Spleen (tissue), 11 donors: ENCODE measurements at regions not wholly inside any gene's neighbourhood (a gene's known extent, or its start where the extent isn't known, plus 50 kb on each side); places are given as distances from the start of the nearest gene placed in this dataset.

Experiments
- DNase-seq: peaks from one replicate; pipeline ENCODE4 v3.0.0-alpha.2; 2020
- H3K27ac ChIP-seq, 8 donors: fragments of 200-600 bp; sonication (generic) in 7 of 8; 1 replicate in 4 of 8; 2 replicates in 4 of 8; pipeline versions ENCODE4 v1.5.0 to v1.8.0; 2016 to 2021; ENCODE audit warnings: inconsistent platforms in 4 of 8, mild to moderate bottlenecking in 4 of 8, moderate library complexity in 1 of 8
- H3K27me3 ChIP-seq, 7 donors: fragments of 200-600 bp; sonication (generic) in 6 of 7; replicated peaks in 1 of 7; 1 replicate in 4 of 7; 2 replicates in 3 of 7; pipeline versions ENCODE4 v1.5.0 to v1.8.0; 2016 to 2021; ENCODE audit warnings: inconsistent platforms in 3 of 7, mild to moderate bottlenecking in 1 of 7
- H3K36me3 ChIP-seq, 6 donors: fragments of 200-600 bp; sonication (generic) in 5 of 6; 1 replicate in 4 of 6; 2 replicates in 2 of 6; pipeline versions ENCODE4 v1.5.0 to v1.8.0; 2016 to 2021; ENCODE audit warnings: inconsistent platforms in 2 of 6
- H3K4me1 ChIP-seq, 6 donors: fragments of 200-600 bp; sonication (generic) in 5 of 6; 1 replicate in 3 of 6; 2 replicates in 3 of 6; pipeline versions ENCODE4 v1.5.0 to v1.8.0; 2016 to 2021; ENCODE audit warnings: inconsistent platforms in 3 of 6
- H3K4me3 ChIP-seq, 8 donors: fragments of 200-600 bp; sonication (generic) in 7 of 8; 1 replicate in 4 of 8; 2 replicates in 4 of 8; pipeline versions ENCODE4 v1.5.0 to v1.8.0; 2016 to 2021; ENCODE audit warnings: inconsistent platforms in 4 of 8, mild to moderate bottlenecking in 4 of 8, moderate library complexity in 2 of 8
- H3K9me3 ChIP-seq, 8 donors: fragments of 200-600 bp; sonication (generic) in 7 of 8; 1 replicate in 4 of 8; 2 replicates in 4 of 8; pipeline versions ENCODE4 v1.5.0 to v1.8.0; 2016 to 2021; ENCODE audit warnings: inconsistent platforms in 4 of 8
- POLR2A ChIP-seq, 3 donors: fragments of 450-650 bp; IDR thresholded peaks; one replicate each; pipeline ENCODE4 v1.5.1; 2017; ENCODE audit warnings: antibody characterized with exemption in 3 of 3, mild to moderate bottlenecking in 1 of 3
- POLR2AphosphoS5 ChIP-seq, 3 donors: sonication (generic); formaldehyde crosslinking; IDR thresholded peaks; one replicate each; pipeline ENCODE4 v1.5.1; 2017; ENCODE audit warnings: antibody characterized with exemption in 3 of 3
- WGBS, 5 donors: extraction: QIAGEN DNeasy Blood & Tissue Kit in 3 of 5; methylation state at CpG; one replicate each; pipeline versions ENCODE4 v1.1.5 to v1.1.7; 2013 to 2018; 5-methylcytosine and 5-hydroxymethylcytosine counted together
- intact Hi-C: fragments of 100-400 bp; cut with DNase I; formaldehyde crosslinking; loops from one replicate; pipeline ENCODE4 v1.15.0; 2023; ENCODE audit warnings: low total_unique reads
- TF ChIP-seq, protein P1 (sequence below), 11 experiments: fragments of 200-600 bp in 7 of 11; fragments of 450-650 bp in 4 of 11; sonication (generic) in 4 of 11; IDR thresholded peaks in 8 of 11; conservative IDR thresholded peaks in 3 of 11; 1 replicate in 7 of 11; 2 replicates in 4 of 11; pipeline versions ENCODE4 v1.4.0 to v1.8.0; 2016 to 2021; ENCODE audit warnings: antibody characterized with exemption in 11 of 11, inconsistent platforms in 4 of 11, mild to moderate bottlenecking in 1 of 11
- donor health status: healthy with polysubstance abuse.
- donor health status: DM: no; HTN: no; CAD: no; lungs with moderate emphysema.
- donor health status: DM: no; HTN: no; CAD: no.
- donor health status: Bipolar disorder and iron deficiency.
- donor health status: healthy.
- donor health status: DM: no; HTN: no; CAD: no.
- donor health status: DM: yes; HTN: yes; CAD: no.

DNA sequence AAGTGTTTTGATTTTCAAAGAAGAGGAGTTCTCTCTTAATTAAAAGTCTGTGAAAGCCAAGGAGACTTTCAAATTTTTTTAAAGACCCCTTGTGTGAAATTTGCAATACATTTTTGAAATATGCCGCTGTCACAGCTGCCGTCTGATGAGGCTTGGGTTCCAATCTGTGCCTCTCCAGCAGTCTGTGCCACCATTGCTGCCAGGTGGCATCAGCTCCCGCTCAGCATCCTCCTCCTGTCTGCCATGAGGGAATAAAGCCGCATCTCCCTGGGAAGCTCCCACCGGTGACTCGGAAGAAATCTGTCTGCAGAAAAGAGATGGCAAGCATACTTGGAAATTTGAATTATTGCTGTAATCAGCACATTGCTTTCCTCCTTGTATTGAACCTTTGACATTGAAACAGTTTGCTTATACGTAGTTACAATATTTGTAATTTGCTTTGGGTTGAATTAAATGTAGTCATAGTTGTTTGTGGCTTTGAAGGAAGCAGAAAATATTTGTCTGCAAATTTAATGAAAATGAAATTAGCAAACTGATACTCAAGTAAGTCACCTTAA is 145.7 kb upstream of the SNX2 start:
- TF ChIP-seq POLR2A (IDR thresholded peaks at IDR 0.05) (no peak), POLR2AphosphoS5 (IDR thresholded peaks at IDR 0.05) (no peak)
- TF ChIP-seq, protein P1, sequence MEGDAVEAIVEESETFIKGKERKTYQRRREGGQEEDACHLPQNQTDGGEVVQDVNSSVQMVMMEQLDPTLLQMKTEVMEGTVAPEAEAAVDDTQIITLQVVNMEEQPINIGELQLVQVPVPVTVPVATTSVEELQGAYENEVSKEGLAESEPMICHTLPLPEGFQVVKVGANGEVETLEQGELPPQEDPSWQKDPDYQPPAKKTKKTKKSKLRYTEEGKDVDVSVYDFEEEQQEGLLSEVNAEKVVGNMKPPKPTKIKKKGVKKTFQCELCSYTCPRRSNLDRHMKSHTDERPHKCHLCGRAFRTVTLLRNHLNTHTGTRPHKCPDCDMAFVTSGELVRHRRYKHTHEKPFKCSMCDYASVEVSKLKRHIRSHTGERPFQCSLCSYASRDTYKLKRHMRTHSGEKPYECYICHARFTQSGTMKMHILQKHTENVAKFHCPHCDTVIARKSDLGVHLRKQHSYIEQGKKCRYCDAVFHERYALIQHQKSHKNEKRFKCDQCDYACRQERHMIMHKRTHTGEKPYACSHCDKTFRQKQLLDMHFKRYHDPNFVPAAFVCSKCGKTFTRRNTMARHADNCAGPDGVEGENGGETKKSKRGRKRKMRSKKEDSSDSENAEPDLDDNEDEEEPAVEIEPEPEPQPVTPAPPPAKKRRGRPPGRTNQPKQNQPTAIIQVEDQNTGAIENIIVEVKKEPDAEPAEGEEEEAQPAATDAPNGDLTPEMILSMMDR (IDR thresholded peaks at IDR 0.05 in 8 of 11, conservative IDR thresholded peaks at IDR 0.05 in 3 of 11) = no peak
- intact Hi-C loops = no loop called here
- H3K4me1 ChIP-seq = no peaks in the 10 kb centered on the region
- no peak for DNase-seq
- no peak overlapping the region for H3K27ac ChIP-seq
- no peaks in the 10 kb centered on the region for H3K36me3 ChIP-seq
- H3K4me3 ChIP-seq = no peak overlapping the region
- peaks cover 0 to 7% (median 0%) of the 10 kb centered on the region in 8 donors for H3K9me3 ChIP-seq
- 88 to 93% (median 93%) methylated on average over 7 of the region's 7 CpGs for WGBS, 5 donors
- no peaks in the 10 kb centered on the region for H3K27me3 ChIP-seq

DNA sequence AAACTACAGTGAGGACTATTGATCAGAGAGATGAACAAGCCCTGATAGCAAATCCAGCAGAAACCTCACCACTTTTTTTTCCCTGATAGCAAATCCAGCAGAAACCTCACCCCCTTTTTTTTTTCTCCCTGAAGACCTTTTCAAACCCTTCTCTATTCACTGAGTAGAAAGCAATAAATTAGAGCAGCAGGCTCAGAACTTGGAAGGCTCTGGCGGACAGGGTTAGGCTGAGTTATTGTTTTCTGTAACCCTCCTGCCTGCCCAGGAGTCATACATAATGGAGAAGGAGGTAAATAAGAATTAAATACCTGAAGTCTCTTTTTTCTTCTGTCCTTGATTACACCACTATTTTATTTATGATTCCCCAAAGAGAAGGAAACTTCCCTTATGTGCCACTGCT is 136.3 kb upstream of the SNX2 start:
- 71 to 89% (median 81%) methylated on average over 1 of the region's 1 CpG for WGBS, 5 donors

DNA sequence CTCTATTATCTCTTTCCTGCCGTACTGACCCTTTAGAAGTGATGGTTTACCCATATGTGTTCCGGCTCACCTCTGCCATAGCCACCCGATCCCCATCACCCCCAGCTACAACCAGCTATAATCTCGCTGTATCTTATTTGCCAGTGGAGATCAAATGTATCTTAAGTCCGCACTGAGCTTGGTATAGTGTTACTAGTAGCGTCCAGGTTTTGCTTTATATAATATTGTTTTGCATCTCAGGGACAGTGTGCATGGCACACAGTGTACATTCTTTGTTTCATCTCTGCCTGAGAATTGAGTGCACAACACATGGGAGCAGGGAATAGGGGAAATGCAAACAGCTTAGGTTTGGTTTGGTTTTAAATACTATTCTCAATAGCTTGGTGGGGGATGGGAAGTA is 135.8 kb upstream of the SNX2 start:
- DNase-seq = no peak
- TF ChIP-seq, protein P1 (IDR thresholded peaks at IDR 0.05 in 8 of 11, conservative IDR thresholded peaks at IDR 0.05 in 3 of 11) = no peak
- no peak for TF ChIP-seq POLR2AphosphoS5 (IDR thresholded peaks at IDR 0.05)
- no peak for TF ChIP-seq POLR2A (IDR thresholded peaks at IDR 0.05)
- intact Hi-C loops = no loop called here
- H3K36me3 ChIP-seq = no peaks in the 10 kb centered on the region
- peaks cover 0 to 10% (median 2%) of the 10 kb centered on the region in 8 donors for H3K9me3 ChIP-seq
- H3K27me3 ChIP-seq = no peaks in the 10 kb centered on the region
- H3K27ac ChIP-seq = no peak overlapping the region
- 82 to 87% (median 85%) methylated on average over 6 of the region's 6 CpGs for WGBS, 5 donors
- no peaks in the 10 kb centered on the region for H3K4me1 ChIP-seq
- H3K4me3 ChIP-seq = no peak overlapping the region

More for the DNA sequence above, 136.3 kb upstream of the SNX2 start:
- no peak overlapping the region for H3K4me3 ChIP-seq
- H3K4me1 ChIP-seq = no peaks in the 10 kb centered on the region
- intact Hi-C loops = no loop called here
- no peak for DNase-seq
- peaks cover 0 to 10% (median 2%) of the 10 kb centered on the region in 8 donors for H3K9me3 ChIP-seq
- H3K27ac ChIP-seq = no peak overlapping the region
- TF ChIP-seq, protein P1 (IDR thresholded peaks at IDR 0.05 in 8 of 11, conservative IDR thresholded peaks at IDR 0.05 in 3 of 11) = no peak
- TF ChIP-seq POLR2AphosphoS5 (IDR thresholded peaks at IDR 0.05) (no peak), POLR2A (IDR thresholded peaks at IDR 0.05) (no peak)
- no peaks in the 10 kb centered on the region for H3K27me3 ChIP-seq
- H3K36me3 ChIP-seq = no peaks in the 10 kb centered on the region

DNA sequence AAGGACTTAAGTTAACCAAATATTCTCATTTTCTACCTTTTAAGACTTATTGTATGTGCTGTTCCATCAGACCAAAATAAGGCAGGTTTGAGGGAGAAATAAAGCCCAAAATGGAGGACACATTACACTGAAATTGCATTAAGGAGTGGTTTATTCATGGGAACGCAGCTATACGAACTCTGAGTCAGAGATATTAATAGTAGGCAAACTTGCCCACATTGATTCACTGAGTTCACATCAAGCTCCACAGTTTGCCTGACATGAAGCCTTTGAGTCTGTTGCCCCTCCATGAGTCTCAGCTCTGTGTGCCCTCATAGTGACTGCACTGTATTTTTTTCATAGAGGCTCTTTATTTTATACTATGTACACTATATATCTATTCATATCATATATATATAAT is 135.0 kb upstream of the SNX2 start:
- Histone ChIP-seq H3K9me3 (peaks cover 0 to 10% (median 2%) of the 10 kb centered on the region in 8 donors), H3K4me1 (no peaks in the 10 kb centered on the region), H3K36me3 (no peaks in the 10 kb centered on the region), H3K27ac (no peak overlapping the region), H3K4me3 (no peak overlapping the region), H3K27me3 (no peaks in the 10 kb centered on the region)
- TF ChIP-seq, protein P1 (IDR thresholded peaks at IDR 0.05 in 8 of 11, conservative IDR thresholded peaks at IDR 0.05 in 3 of 11) = no peak
- TF ChIP-seq POLR2AphosphoS5 (IDR thresholded peaks at IDR 0.05) (no peak), POLR2A (IDR thresholded peaks at IDR 0.05) (no peak)
- 74 to 81% (median 78%) methylated on average over 2 of the region's 2 CpGs for WGBS, 5 donors
- DNase-seq = no peak
- intact Hi-C loops = no loop called here
